ENCODE measurements at regions not wholly inside any gene's neighbourhood (a gene's known extent, or its start where the extent isn't known, plus 50 kb on each side); places are given as distances from the start of the nearest gene placed in this dataset.

DNA sequence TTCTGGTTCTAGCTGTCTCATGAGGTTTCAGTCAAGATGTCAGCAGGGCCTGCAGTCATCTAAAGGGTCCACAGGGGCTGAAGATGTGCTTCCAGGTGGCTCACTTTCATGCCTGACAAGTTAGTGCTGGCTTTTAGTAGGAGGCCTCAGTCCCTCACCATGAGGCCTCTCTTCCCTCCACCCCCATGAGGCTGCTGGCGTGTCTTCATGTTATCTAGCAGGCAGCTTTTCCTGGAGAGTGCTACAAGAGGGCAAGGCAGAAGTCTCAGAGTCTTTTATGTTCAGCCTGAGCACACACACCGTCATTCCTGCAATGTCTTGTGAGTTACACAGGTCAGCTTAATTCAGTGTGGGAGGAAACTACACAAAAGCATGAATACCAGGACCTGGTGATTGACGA is 769.9 kb downstream of the HDGFL1 start:
- no peak overlapping the region for H3K4me2 ChIP-seq (ENCODE audit: extremely low read depth, insufficient read depth, low read length)
- no peaks in the 10 kb centered on the region for H3K9me3 ChIP-seq (ENCODE audit: control insufficient read depth, insufficient read depth, low read depth, low read length)
- H3K27me3 ChIP-seq (ENCODE audit: control insufficient read depth, insufficient read depth, low read length): no peaks in the 10 kb centered on the region
- no peaks in the 10 kb centered on the region for H3K36me3 ChIP-seq (ENCODE audit: control insufficient read depth, insufficient read depth, low read length)
- TF ChIP-seq, protein P1, sequence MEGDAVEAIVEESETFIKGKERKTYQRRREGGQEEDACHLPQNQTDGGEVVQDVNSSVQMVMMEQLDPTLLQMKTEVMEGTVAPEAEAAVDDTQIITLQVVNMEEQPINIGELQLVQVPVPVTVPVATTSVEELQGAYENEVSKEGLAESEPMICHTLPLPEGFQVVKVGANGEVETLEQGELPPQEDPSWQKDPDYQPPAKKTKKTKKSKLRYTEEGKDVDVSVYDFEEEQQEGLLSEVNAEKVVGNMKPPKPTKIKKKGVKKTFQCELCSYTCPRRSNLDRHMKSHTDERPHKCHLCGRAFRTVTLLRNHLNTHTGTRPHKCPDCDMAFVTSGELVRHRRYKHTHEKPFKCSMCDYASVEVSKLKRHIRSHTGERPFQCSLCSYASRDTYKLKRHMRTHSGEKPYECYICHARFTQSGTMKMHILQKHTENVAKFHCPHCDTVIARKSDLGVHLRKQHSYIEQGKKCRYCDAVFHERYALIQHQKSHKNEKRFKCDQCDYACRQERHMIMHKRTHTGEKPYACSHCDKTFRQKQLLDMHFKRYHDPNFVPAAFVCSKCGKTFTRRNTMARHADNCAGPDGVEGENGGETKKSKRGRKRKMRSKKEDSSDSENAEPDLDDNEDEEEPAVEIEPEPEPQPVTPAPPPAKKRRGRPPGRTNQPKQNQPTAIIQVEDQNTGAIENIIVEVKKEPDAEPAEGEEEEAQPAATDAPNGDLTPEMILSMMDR (conservative IDR thresholded peaks at IDR 0.05 in 1 of 2, IDR thresholded peaks at IDR 0.05 in 1 of 2; ENCODE audit: low read depth in 1 of 2, low read length in 2 of 2): no peak
- no peak for TF ChIP-seq EZH2 (IDR thresholded peaks at IDR 0.05; ENCODE audit: low read length, missing control alignments)
- no peaks in the 10 kb centered on the region for H3K79me2 ChIP-seq (ENCODE audit: control insufficient read depth, insufficient read depth, low read length)
- DNase-seq (ENCODE audit: low read depth in 2 of 2): no peak
- no peaks in the 10 kb centered on the region for H4K20me1 ChIP-seq (ENCODE audit: control insufficient read depth, extremely low read depth, insufficient read depth, low read length)
- no peak overlapping the region for H3K4me3 ChIP-seq (replicated peaks in 1 of 4; ENCODE audit: control extremely low read depth in 1 of 4, insufficient read depth in 1 of 4, low read depth in 3 of 4, low read length in 4 of 4)
- H3K9ac ChIP-seq (ENCODE audit: insufficient read depth, low read length): no peak overlapping the region
- H2AFZ ChIP-seq (ENCODE audit: low read length): no peak overlapping the region
- no peak overlapping the region for H3K27ac ChIP-seq (ENCODE audit: insufficient read depth, low read length)
- no peaks in the 10 kb centered on the region for H3K4me1 ChIP-seq (ENCODE audit: control insufficient read depth, extremely low read depth, insufficient read depth, low read length)

- Histone ChIP-seq H3K9ac (ENCODE audit: insufficient read depth, low read length) (no peak overlapping the region), H4K20me1 (ENCODE audit: control insufficient read depth, extremely low read depth, insufficient read depth, low read length) (no peaks in the 10 kb centered on the region), H3K36me3 (ENCODE audit: control insufficient read depth, insufficient read depth, low read length) (no peaks in the 10 kb centered on the region), H3K4me2 (ENCODE audit: extremely low read depth, insufficient read depth, low read length) (no peak overlapping the region), H3K9me3 (ENCODE audit: control insufficient read depth, insufficient read depth, low read depth, low read length) (no peaks in the 10 kb centered on the region), H2AFZ (ENCODE audit: low read length) (no peak overlapping the region), H3K27me3 (ENCODE audit: control insufficient read depth, insufficient read depth, low read length) (no peaks in the 10 kb centered on the region), H3K27ac (ENCODE audit: insufficient read depth, low read length) (no peak overlapping the region), H3K79me2 (ENCODE audit: control insufficient read depth, insufficient read depth, low read length) (no peaks in the 10 kb centered on the region), H3K4me1 (ENCODE audit: control insufficient read depth, extremely low read depth, insufficient read depth, low read length) (no peaks in the 10 kb centered on the region), H3K4me3 (replicated peaks in 1 of 4; ENCODE audit: control extremely low read depth in 1 of 4, insufficient read depth in 1 of 4, low read depth in 3 of 4, low read length in 4 of 4) (no peak overlapping the region)
- no peak for DNase-seq (ENCODE audit: low read depth in 2 of 2)
- TF ChIP-seq, protein P1 (conservative IDR thresholded peaks at IDR 0.05 in 1 of 2, IDR thresholded peaks at IDR 0.05 in 1 of 2; ENCODE audit: low read depth in 1 of 2, low read length in 2 of 2): no peak
- TF ChIP-seq EZH2 (IDR thresholded peaks at IDR 0.05; ENCODE audit: low read length, missing control alignments): no peak
Observed at GRCh38 chr6:23340271-23340670, 770.9 kb downstream of the HDGFL1 start.

DNA sequence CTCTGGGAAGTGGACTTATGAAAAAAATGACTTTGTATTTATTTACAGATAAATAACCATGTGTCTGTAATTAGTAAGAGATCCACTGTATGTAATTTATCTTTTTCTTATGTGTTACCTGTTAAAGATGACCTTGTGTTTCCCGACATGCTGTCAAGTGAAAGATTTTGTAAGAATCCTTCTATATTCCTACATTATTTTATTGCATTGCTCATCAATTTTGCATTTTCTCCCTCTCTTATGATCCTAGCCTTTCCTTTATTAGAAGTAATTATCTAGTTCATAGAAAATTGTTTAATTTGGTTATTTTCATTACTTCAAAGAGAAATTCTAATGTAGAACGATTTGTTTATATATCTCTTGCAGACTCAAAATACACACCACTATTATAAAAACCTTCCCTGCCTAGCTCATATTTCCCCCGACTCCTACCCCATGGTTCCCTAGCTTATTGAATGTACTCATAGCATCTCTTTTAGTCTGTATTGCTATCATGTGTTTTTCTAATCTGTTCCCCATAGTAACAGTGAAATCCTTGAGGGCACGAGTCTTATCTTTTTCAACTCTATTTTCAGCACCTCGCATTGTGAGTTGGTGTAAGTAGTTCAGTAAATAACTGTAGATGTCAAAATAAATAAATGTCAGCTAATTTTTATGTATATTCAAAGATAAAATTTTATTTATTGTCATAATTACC is 774.4 kb downstream of the HDGFL1 start:
- Histone ChIP-seq H3K27me3 (ENCODE audit: control insufficient read depth, insufficient read depth, low read length) (no peaks in the 10 kb centered on the region), H3K4me3 (replicated peaks in 1 of 4; ENCODE audit: control extremely low read depth in 1 of 4, insufficient read depth in 1 of 4, low read depth in 3 of 4, low read length in 4 of 4) (no peak overlapping the region), H3K79me2 (ENCODE audit: control insufficient read depth, insufficient read depth, low read length) (no peaks in the 10 kb centered on the region), H3K9me3 (ENCODE audit: control insufficient read depth, insufficient read depth, low read depth, low read length) (no peaks in the 10 kb centered on the region), H3K36me3 (ENCODE audit: control insufficient read depth, insufficient read depth, low read length) (no peaks in the 10 kb centered on the region), H3K4me2 (ENCODE audit: extremely low read depth, insufficient read depth, low read length) (no peak overlapping the region), H3K27ac (ENCODE audit: insufficient read depth, low read length) (no peak overlapping the region), H3K4me1 (ENCODE audit: control insufficient read depth, extremely low read depth, insufficient read depth, low read length) (no peaks in the 10 kb centered on the region), H4K20me1 (ENCODE audit: control insufficient read depth, extremely low read depth, insufficient read depth, low read length) (no peaks in the 10 kb centered on the region), H2AFZ (ENCODE audit: low read length) (no peak overlapping the region), H3K9ac (ENCODE audit: insufficient read depth, low read length) (no peak overlapping the region)
- no peak for TF ChIP-seq EZH2 (IDR thresholded peaks at IDR 0.05; ENCODE audit: low read length, missing control alignments)
- TF ChIP-seq, protein P1 (conservative IDR thresholded peaks at IDR 0.05 in 1 of 2, IDR thresholded peaks at IDR 0.05 in 1 of 2; ENCODE audit: low read depth in 1 of 2, low read length in 2 of 2): no peak
- DNase-seq (ENCODE audit: low read depth in 2 of 2): no peak
